GM10266 (cell line): ENCODE measurements at regions not wholly inside any gene's neighbourhood (a gene's known extent, or its start where the extent isn't known, plus 50 kb on each side); places are given as distances from the start of the nearest gene placed in this dataset.

Experiments used
- DNase-seq: peaks from one replicate; pipeline ENCODE4 v3.0.0; 2012; ENCODE audit errors: extremely low spot score
- CTCF ChIP-seq: IDR thresholded peaks from 2 replicates; pipeline ENCODE4 v1.5.1; 2012; ENCODE audit warnings: mild to moderate bottlenecking, low read depth; ENCODE audit not compliant: control insufficient read depth, insufficient read depth; ENCODE audit errors: missing control alignments

GRCh38 chr5:15085671-15086070, 214.1 kb upstream of the ANKH start:
- TF ChIP-seq CTCF, result no peak
- DNase-seq, result no peak

GRCh38 chr5:15082096-15082495, 210.5 kb upstream of the ANKH start:
- TF ChIP-seq CTCF, result no peak
- DNase-seq, result no peak

- DNase-seq, result no peak
- TF ChIP-seq CTCF, result no peak
Observed at GRCh38 chr5:15080219-15080618, 208.6 kb upstream of the ANKH start.

GRCh38 chr5:15079566-15079965, 208.0 kb upstream of the ANKH start:
- TF ChIP-seq CTCF, result no peak
- no peak for DNase-seq

- no peak for DNase-seq
- no peak for TF ChIP-seq CTCF
Observed at GRCh38 chr5:15074651-15075050, 203.1 kb upstream of the ANKH start.

- DNase-seq, result no peak
- no peak for TF ChIP-seq CTCF
Observed at GRCh38 chr5:15073453-15073852, 201.9 kb upstream of the ANKH start.

GRCh38 chr5:15070907-15071306, 199.3 kb upstream of the ANKH start:
- DNase-seq, result no peak
- TF ChIP-seq CTCF, result no peak
